ENCODE measurements at regions not wholly inside any gene's neighbourhood (a gene's known extent, or its start where the extent isn't known, plus 50 kb on each side); places are given as distances from the start of the nearest gene placed in this dataset.

DNA sequence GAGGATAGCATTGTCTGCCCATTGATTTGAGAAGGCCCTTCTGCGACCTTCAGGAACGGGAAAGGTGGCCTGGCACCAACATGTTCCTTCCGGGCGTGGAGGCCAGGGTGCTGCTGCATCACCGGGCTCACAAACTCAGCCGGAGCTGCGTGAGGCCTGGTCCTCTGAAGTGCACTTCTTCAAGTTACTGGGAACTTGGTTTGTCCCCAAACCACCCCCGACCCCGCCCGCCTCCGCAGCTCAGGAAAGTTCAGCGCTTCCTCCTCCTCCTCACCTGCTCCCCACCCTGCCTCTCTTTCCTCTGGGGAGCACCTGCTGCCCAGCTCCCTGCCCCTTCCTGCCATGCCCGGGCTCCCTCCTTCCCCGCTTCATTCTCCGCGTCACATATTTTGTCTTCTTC is 116.0 kb upstream of the LRPAP1 start:
- TF ChIP-seq GATA3 (IDR thresholded peaks at IDR 0.05; ENCODE audit: low read depth, low read length) (no peak), GATA2 (IDR thresholded peaks at IDR 0.05; ENCODE audit: low read depth, low read length) (no peak)

DNA sequence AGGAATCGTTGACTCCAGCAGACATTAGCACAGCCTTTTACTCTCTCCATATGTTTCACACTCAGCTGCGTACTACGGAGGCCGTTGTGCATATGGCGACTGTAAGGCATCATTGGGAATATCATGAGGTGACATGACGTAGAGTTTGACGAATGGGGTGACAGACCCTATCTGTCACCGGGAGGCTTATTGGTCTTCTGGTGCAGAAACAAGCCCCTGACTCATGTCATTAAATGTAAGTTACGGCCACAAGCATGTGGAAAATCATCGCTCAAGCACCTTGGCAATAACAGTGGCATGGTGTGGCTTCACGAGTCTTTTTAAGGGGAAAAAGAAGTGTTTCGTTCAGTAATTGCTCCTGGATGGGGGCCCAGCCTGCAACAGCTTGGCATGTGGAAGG is 115.2 kb upstream of the LRPAP1 start:
- no peak for TF ChIP-seq GATA3 (IDR thresholded peaks at IDR 0.05; ENCODE audit: low read depth, low read length)
- no peak for TF ChIP-seq GATA2 (IDR thresholded peaks at IDR 0.05; ENCODE audit: low read depth, low read length)

DNA sequence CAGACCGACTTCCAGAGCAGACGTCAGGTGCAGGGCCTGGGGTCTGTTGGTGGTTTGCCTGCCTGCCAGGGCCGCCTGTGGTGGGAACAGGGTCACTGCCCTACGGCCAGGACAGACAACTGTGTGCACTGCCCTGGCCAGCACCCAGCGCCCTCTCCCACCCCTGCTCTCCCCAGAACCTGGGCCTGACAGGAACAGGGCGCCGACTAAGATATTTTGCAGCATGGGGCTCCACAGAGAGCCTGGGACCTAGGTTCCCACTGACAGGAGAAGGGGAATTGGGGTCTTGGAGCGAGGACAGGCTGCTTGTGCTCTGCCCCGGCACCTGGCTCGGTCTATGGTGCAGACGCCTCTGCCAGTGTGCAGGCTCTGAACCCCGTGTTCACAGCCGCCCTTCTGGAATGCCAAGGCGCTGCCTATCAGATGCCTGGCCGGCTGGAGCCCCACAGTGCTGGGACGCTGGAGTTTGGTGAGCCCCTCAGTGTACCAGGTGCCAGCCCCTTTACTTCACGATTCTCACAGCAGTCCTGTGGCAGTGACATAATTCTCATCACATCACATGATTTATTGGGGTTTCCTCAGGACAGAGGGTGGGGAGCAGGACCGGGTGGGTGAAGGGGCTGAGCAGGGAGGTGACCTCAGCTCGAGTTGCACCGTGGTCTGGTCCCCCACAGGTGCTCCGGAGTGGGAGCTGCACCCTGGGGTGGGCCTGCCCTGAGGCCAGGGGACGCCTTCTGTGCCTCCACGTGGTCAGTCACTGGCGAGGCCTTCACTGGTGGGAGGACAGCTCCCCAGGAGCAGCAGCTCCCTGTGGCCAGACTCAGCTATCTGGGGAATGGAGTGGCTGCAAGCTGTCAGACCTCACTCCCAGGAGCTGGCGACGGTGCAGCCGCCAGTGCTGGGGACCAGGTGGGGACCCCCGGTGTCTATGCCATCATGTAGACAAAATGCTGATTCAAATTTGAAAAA is 113.8 kb upstream of the LRPAP1 start:
- TF ChIP-seq GATA2 (IDR thresholded peaks at IDR 0.05; ENCODE audit: low read depth, low read length), result no peak
- TF ChIP-seq GATA3 (IDR thresholded peaks at IDR 0.05; ENCODE audit: low read depth, low read length), result no peak

DNA sequence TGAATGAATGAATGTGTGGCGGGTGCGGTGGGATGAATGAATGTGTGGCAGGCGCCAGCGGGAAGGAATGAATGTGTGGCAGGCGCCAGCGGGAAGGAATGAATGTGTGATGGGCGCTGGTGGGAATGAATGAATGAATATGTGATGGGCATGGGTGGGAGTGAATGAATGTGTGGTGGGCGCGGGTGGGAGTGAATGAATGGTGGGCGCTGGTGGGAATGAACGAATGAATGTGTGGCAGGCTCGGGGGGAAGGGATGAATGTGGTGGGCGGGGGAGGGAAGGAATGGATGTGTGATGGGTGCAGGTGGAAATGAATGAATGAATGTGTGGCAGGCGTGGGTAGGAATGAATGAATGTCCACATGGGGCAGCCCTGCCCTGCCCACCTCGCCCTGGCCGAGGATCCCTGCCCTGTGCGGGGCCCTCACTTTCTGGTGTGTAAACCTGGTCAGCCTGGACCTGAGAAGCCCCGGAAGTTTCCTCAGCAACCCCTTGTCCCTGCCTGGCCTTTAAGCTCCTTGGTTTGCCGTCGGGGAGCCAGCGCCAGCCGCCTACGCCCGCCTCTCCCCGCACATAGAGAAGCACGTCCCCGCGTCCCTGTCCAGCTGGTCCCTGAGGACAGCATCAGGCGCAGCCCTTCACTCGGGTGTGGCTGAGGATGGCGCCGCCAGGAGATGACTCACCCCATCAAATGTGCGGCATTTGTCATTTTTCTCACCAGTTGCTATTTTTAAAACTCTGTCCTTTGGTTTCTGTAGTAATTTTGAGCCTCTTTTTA is 112.8 kb upstream of the LRPAP1 start:
- no peak for TF ChIP-seq GATA2 (IDR thresholded peaks at IDR 0.05; ENCODE audit: low read depth, low read length)
- no peak for TF ChIP-seq GATA3 (IDR thresholded peaks at IDR 0.05; ENCODE audit: low read depth, low read length)

DNA sequence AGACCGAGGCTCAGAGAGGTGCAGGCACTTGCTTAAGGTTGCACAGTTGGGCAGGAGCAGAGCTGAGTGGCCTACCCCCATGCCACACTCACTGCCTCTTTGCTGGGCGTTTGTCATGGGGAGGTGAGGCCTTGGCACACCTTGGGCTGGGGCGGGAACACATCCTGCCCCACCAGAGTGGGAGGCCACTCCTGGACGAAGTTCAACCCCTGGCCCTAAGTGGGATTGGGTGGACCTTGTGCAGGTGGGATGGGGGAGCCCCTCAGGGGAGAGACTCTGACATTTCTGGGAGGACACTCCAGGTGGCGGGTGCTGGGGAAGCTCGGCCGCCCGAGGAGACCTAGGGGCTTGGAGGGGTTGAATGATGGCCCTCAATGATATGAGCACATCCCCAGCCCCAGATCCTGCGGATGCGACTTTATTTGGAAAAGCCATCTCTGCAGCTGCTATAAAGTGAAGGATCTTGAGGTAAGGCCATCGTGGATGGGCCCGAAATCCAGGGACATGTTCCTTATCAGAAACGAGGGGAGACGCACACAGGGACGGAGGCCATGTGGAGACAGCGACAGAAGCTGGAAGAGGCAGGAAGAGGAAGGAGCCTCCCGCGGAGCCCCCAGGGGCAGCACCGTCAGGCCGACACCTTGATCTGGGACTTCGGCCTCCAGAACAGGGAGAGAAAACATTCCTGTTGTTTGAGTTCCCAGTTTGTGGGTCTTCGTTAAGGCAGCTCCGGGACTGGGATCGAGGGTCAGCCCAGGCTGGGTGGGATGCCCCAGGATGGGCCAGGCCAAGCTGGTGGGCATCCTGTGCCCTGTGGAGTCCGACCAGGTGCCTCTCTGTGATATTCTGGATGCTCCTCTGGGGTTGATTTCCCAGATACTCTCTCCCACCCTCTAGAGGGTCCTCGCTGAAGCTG is 111.6 kb upstream of the LRPAP1 start:
- TF ChIP-seq GATA3 (IDR thresholded peaks at IDR 0.05; ENCODE audit: low read depth, low read length) (no peak), GATA2 (IDR thresholded peaks at IDR 0.05; ENCODE audit: low read depth, low read length) (no peak)

DNA sequence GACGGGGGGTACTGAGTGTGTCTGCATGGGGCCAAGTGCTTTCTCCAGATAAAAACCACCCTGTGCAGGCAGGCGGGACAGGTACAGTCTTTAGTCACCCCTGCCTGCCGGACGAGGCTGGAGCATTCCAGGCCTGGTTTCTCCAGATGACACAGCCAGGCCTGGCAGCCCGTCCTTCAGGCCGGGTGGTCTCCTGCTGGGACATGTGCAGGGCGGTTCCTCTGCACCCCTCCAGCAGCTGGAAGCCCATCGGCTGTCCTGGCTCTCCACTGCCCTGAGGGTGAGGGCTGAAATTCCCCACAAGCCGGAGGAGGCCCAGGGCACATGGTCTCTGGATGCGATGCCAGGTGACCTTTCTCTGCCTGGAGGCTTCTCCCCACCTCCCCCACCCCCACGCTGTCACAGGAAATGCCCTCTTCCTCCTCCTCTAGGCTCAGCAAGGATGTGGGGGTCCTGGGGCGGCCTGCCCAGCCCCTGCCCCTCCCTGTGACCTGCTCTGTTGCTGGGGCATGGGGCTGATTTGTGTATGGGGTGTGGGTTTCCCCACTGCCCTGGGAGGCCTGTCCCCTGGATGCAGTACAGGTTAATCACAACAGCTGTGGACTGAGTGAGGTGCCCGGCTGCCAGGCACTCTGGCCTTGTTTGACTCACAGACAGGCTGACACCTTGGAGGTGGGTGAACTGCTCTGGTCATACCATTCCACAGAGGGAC is 110.7 kb upstream of the LRPAP1 start:
- no peak for TF ChIP-seq GATA2 (IDR thresholded peaks at IDR 0.05; ENCODE audit: low read depth, low read length)

GRCh38 chr4:3642056-3642630 is 109.9 kb upstream of the LRPAP1 start:
- no peak for TF ChIP-seq GATA2 (IDR thresholded peaks at IDR 0.05; ENCODE audit: low read depth, low read length)

- TF ChIP-seq GATA3 (IDR thresholded peaks at IDR 0.05; ENCODE audit: low read depth, low read length) (no peak), GATA2 (IDR thresholded peaks at IDR 0.05; ENCODE audit: low read depth, low read length) (no peak)
Observed at GRCh38 chr4:3641501-3641900, 109.3 kb upstream of the LRPAP1 start.

- TF ChIP-seq GATA3 (IDR thresholded peaks at IDR 0.05; ENCODE audit: low read depth, low read length) (no peak), GATA2 (IDR thresholded peaks at IDR 0.05; ENCODE audit: low read depth, low read length) (no peak)
Observed at GRCh38 chr4:3640587-3640962, 108.4 kb upstream of the LRPAP1 start.

GRCh38 chr4:3639613-3640586 is 107.7 kb upstream of the LRPAP1 start:
- no peak for TF ChIP-seq GATA2 (IDR thresholded peaks at IDR 0.05; ENCODE audit: low read depth, low read length)
- no peak for TF ChIP-seq GATA3 (IDR thresholded peaks at IDR 0.05; ENCODE audit: low read depth, low read length)

GRCh38 chr4:3638080-3638795 is 106.0 kb upstream of the LRPAP1 start:
- TF ChIP-seq GATA2 (IDR thresholded peaks at IDR 0.05; ENCODE audit: low read depth, low read length), result no peak
- TF ChIP-seq GATA3 (IDR thresholded peaks at IDR 0.05; ENCODE audit: low read depth, low read length), result no peak

Data from SH-SY5Y (cell line).